Pancreas (tissue), 10 donors: ENCODE measurements at regions not wholly inside any gene's neighbourhood (a gene's known extent, or its start where the extent isn't known, plus 50 kb on each side); places are given as distances from the start of the nearest gene placed in this dataset.

Experiments used
- ATAC-seq, 4 donors: fragments of 200-7000 bp; cut with Tn5 transposase; one replicate each; pipeline versions ENCODE4 v1.8.0 to v1.9.1; 2020; ENCODE audit warnings: mild to moderate bottlenecking in 4 of 4, moderate library complexity in 4 of 4
- DNase-seq, 6 donors: peaks; one replicate each; pipeline ENCODE4 v3.0.0-alpha.2; 2020
- FAIRE-seq: peaks from 2 replicates; lab custom pipeline; 2012; peaks lifted over from hg19 to GRCh38; lab: Jason Lieb, UNC
- H3K27ac ChIP-seq, 4 donors: fragments of 200-600 bp; sonication (generic); 1 replicate in 3 of 4; 2 replicates in 1 of 4; pipeline versions ENCODE4 v1.5.0 to v1.8.0; 2020
- H3K27me3 ChIP-seq, 4 donors: fragments of 200-600 bp; one replicate each; pipeline ENCODE4 v1.8.0; 2021
- H3K36me3 ChIP-seq, 3 donors: fragments of 200-600 bp; sonication (generic) in 1 of 3; one replicate each; pipeline versions ENCODE4 v1.5.0 to v1.8.0; 2020 to 2021
- H3K4me1 ChIP-seq, 3 donors: fragments of 200-600 bp; one replicate each; pipeline ENCODE4 v1.8.0; 2021
- H3K4me3 ChIP-seq, 4 donors: fragments of 200-600 bp; sonication (generic) in 2 of 4; one replicate each; pipeline versions ENCODE4 v1.5.0 to v1.8.0; 2020 to 2021
- H3K9me3 ChIP-seq, 4 donors: fragments of 200-600 bp; one replicate each; pipeline ENCODE4 v1.8.0; 2021
- WGBS, 2 donors: extraction: QIAGEN DNeasy Blood & Tissue Kit; methylation state at CpG; one replicate each; pipeline ENCODE4 v1.1.7; 2013; 5-methylcytosine and 5-hydroxymethylcytosine counted together
- intact Hi-C, 3 donors: fragments of 100-400 bp; cut with DNase I; formaldehyde crosslinking; loops; one replicate each; pipeline versions ENCODE4 v1.11.1 to v1.14.2; 2022
- TF ChIP-seq, protein P1 (sequence below), 4 donors: fragments of 200-600 bp; sonication (generic) in 3 of 4; IDR thresholded peaks; one replicate each; pipeline versions ENCODE4 v1.5.0 to v1.8.0; 2021; ENCODE audit warnings: antibody characterized with exemption in 4 of 4
- donor health status: healthy with polysubstance abuse.
- donor health status: DM: no; HTN: no; CAD: no; lungs with moderate emphysema.
- donor health status: DM: no; HTN: no; CAD: no.
- donor health status: control.
- donor health status: control.
- donor health status: Bipolar disorder and iron deficiency.
- donor health status: DM: yes; HTN: yes; CAD: no.
- donor health status: DM: no; HTN: no; CAD: no.
- donor health status: DM: no; HTN: no; CAD: no.
- donor health status: DM: yes; HTN: yes; CAD: no.

DNA sequence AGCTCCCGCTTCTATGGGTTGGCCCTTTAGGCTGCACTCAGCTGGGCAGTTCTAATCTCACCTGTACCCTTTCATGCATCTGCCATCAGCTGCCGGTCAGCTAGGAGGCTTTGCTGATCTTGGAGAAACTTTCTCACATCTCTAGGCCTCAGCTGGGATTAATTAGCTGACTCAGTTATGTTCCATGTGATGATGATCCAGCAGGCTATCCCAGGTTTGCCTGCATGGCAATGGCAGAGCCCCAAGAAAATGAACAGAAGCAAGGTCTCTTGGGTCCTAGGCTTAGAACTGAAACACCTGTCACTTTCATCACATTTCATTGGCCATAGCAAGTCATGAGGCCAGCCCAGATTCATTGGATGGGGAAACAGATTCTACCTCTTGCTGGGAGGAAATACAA is 304.6 kb upstream of the TBC1D5 start:
- WGBS, 2 donors = 92 to 95% methylated on average over 2 of the region's 2 CpGs
- Histone ChIP-seq H3K36me3 (no peaks in the 10 kb centered on the region), H3K27ac (no peak overlapping the region), H3K4me3 (no peak overlapping the region), H3K9me3 (no peaks in the 10 kb centered on the region), H3K27me3 (no peaks in the 10 kb centered on the region), H3K4me1 (no peaks in the 10 kb centered on the region)
- intact Hi-C loops = no loop called here
- FAIRE-seq (no peak), DNase-seq (no peak), ATAC-seq (no peak)
- TF ChIP-seq, protein P1, sequence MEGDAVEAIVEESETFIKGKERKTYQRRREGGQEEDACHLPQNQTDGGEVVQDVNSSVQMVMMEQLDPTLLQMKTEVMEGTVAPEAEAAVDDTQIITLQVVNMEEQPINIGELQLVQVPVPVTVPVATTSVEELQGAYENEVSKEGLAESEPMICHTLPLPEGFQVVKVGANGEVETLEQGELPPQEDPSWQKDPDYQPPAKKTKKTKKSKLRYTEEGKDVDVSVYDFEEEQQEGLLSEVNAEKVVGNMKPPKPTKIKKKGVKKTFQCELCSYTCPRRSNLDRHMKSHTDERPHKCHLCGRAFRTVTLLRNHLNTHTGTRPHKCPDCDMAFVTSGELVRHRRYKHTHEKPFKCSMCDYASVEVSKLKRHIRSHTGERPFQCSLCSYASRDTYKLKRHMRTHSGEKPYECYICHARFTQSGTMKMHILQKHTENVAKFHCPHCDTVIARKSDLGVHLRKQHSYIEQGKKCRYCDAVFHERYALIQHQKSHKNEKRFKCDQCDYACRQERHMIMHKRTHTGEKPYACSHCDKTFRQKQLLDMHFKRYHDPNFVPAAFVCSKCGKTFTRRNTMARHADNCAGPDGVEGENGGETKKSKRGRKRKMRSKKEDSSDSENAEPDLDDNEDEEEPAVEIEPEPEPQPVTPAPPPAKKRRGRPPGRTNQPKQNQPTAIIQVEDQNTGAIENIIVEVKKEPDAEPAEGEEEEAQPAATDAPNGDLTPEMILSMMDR (IDR thresholded peaks at IDR 0.05) = no peak

DNA sequence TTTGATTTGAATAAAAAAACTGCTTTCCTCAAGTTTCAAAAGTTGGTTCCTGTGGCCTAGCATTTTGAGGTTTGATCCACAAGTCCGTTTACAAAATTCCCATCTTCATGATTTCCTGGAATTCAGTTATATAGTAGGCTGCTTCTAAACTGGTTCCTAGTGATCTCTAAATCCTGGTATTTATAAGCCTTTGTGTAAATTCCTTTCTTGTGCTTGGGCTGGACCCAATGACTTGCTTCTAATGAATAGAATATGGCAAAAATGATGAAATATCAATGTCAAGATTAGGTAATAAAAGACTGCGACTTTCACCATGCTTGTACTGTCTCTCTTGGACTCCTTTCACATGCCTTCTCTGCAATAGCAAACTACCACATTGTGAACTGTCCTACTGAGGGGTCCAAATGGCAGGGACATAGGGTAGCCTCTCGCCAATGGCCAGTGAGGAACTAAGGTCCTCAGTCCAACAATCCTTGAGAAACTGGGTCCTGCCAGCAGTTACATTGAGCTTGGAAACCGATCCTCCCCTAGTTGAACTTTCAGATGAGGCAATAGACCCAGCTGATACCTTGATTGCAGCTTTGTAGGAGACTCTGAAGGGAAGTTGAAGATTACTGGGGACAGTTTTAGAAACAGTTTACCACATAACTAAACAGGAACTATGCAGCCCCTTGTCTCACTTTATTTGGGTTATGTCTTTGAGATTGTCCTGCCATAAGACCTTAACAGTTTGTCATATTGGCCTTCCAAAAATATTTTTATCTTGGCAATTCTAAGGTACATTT is 303.9 kb upstream of the TBC1D5 start:
- Histone ChIP-seq H3K27me3 (no peaks in the 10 kb centered on the region), H3K36me3 (no peaks in the 10 kb centered on the region), H3K4me1 (no peaks in the 10 kb centered on the region), H3K9me3 (no peaks in the 10 kb centered on the region), H3K4me3 (no peak overlapping the region), H3K27ac (no peak overlapping the region)
- DNase-seq (no peak), FAIRE-seq (no peak), ATAC-seq (no peak)
- TF ChIP-seq, protein P1 (IDR thresholded peaks at IDR 0.05) = no peak
- 83 to 91% methylated on average over 4 of the region's 4 CpGs for WGBS, 2 donors
- intact Hi-C loops = no loop called here

DNA sequence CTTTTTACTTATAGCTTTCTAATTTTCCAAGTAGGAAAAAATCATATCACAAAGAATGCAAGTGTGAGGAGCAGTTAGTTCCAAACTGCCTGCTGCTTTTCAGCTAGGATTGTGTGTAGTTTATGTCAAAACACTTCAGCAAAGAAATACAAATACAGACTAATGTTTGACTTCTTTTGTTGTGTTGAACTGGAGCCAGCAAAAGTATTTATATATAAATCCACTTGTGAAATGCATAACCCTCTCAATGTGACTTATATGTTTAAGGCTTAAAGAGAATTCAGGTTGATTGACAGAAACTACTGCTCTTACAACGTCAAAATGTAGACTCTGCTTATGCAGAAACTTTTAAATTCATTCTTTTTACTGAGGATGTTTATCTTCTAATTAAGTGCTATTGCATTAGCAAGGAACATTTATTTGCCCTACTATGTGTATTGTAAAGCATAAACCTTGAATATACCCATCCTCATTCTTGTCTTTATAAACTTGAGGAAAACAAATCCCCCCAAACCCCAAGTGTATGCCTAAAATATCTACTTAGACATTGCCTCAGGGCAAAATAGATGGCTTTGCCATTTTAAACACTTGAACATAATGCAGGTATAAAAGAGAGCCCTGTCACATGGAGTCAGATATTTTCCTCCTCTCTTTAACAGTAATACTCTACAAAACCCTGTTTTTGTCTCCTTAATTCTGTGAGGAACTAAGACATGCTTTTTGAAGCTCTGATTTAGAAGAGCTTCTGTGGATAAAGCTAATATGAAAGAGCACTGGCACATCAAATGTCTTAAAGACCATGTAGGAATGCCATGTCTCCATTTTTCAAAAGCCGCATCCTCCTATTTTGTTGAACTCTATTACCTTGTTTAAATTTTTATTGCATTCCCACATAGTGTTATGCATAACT is 302.8 kb upstream of the TBC1D5 start:
- Histone ChIP-seq H3K36me3 (no peaks in the 10 kb centered on the region), H3K27ac (no peak overlapping the region), H3K4me3 (no peak overlapping the region), H3K9me3 (no peaks in the 10 kb centered on the region), H3K27me3 (peaks cover 0 to under 1% (median 0%) of the 10 kb centered on the region in 4 donors), H3K4me1 (no peaks in the 10 kb centered on the region)
- FAIRE-seq (no peak), DNase-seq (no peak), ATAC-seq (no peak)
- TF ChIP-seq, protein P1 (IDR thresholded peaks at IDR 0.05) = no peak
- intact Hi-C loops = no loop called here
- whole genome bisulfite sequencing, 2 donors = 69 to 75% methylated on average over 2 of the region's 2 CpGs

DNA sequence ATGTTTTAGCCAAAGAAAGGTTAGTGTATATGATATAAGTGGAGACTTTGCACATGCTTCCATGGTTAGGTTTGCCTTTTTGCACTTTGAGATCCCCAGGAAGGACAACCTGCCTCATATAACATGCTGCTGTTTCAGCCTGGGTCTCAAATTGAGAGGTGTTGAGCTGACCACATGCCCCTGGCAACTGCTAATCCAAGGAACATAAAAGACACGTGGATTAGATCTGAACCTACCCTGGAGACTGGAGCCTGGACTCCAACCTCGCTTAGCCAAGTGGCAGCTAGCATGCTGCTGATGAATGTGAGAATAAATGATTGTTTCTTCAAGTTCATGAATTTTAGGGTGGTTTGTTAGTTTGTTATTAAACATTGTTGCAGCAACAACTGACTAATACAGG is 301.8 kb upstream of the TBC1D5 start:
- Histone ChIP-seq H3K36me3 (no peaks in the 10 kb centered on the region), H3K9me3 (no peaks in the 10 kb centered on the region), H3K27me3 (peaks cover 0 to 3% (median 0%) of the 10 kb centered on the region in 4 donors), H3K27ac (no peak overlapping the region), H3K4me3 (no peak overlapping the region), H3K4me1 (no peaks in the 10 kb centered on the region)
- ATAC-seq = no peak
- DNase-seq = no peak
- 60 to 71% methylated on average over 2 of the region's 2 CpGs for WGBS, 2 donors
- no peak for FAIRE-seq
- TF ChIP-seq, protein P1 (IDR thresholded peaks at IDR 0.05) = no peak
- intact Hi-C loops = no loop called here
